GM12891 (cell line): ENCODE measurements at regions not wholly inside any gene's neighbourhood (a gene's known extent, or its start where the extent isn't known, plus 50 kb on each side); places are given as distances from the start of the nearest gene placed in this dataset.

Experiments
- POLR2A ChIP-seq: IDR thresholded peaks from 2 replicates; pipeline ENCODE4 v1.6.1; 2011; ENCODE audit warnings: low read depth, low read length, control low read depth
- POLR2AphosphoS5 ChIP-seq: IDR thresholded peaks from 2 replicates; pipeline ENCODE4 v1.6.1; 2011; ENCODE audit warnings: low read depth, low read length, control low read depth
- TAF1 ChIP-seq: IDR thresholded peaks from 2 replicates; pipeline ENCODE4 v1.6.1; 2011; ENCODE audit warnings: low read depth, low read length, control low read depth

DNA sequence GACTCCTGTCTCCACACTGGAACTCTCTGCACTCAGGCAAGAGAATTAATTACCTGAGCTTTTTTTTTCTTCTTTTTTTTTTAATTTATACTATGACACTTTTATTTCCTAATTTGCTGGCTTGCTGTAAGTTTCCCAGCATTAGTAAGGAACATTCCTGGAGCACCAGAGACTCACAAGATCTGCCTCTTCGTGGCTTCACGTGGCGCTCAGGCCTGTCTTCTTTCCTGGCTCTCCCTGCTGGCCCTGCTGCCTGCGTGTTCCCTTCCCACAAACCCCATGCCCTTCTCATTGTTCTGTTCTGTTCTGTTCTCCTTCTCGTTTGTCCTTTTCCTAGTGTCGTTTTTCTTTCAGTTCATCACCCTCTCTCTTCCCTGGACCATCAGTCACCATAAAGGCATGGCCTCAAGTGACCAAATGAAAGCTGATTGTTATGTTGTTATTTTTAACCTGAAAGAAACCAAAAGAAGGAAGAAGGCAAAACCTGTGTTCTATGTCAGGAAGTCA lies 591.6 kb upstream of the PFKP start:
- no peak for TF ChIP-seq POLR2A
- TF ChIP-seq TAF1: no peak
- no peak for TF ChIP-seq POLR2AphosphoS5
